ENCODE measurements at regions not wholly inside any gene's neighbourhood (a gene's known extent, or its start where the extent isn't known, plus 50 kb on each side); places are given as distances from the start of the nearest gene placed in this dataset.

DNA sequence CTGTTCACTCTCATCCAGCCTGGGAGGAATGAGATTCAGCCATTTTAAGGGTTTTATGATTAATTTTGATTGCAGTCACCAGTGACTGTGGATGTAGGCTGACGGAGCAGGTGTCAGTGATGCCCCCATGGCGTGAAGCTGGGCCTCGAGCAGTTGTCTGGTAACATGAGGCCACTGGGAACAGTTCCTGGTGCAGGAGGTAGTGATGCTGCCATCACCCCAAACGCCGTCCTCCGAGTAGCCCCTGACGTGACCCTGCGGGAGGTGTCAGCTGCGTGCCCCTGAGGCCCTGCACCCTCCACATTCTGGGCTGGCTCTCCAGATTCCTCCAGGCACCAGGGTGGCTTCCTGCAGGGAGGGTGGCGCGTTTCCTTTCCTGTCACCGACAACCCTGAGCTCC lies 277.2 kb downstream of the TEX29 start:
- H3K36me3 ChIP-seq = no peaks in the 10 kb centered on the region
- no peaks in the 10 kb centered on the region for H3K9me3 ChIP-seq

GRCh38 chr13:111598747-111599146 lies 278.3 kb downstream of the TEX29 start:
- H3K36me3 ChIP-seq = no peaks in the 10 kb centered on the region
- no peak for DNase-seq
- no peak overlapping the region for H3K27ac ChIP-seq
- 64 to 83% (median 75%) methylated on average over 7 of the region's 7 CpGs for WGBS, 5 donors
- no peaks in the 10 kb centered on the region for H3K9me3 ChIP-seq
- H3K4me1 ChIP-seq = no peaks in the 10 kb centered on the region
- H3K27me3 ChIP-seq = peaks cover 0 to 8% (median 0%) of the 10 kb centered on the region in 3 donors
- H3K4me3 ChIP-seq = no peak overlapping the region
- intact Hi-C loops (cut with DNase I; ENCODE audit: low total_unique reads) = no loop called here
- TF ChIP-seq POLR2A (IDR thresholded peaks at IDR 0.05) = no peak
- TF ChIP-seq POLR2AphosphoS5 (IDR thresholded peaks at IDR 0.05) = no peak
- no peak for TF ChIP-seq EP300 (IDR thresholded peaks at IDR 0.05)
- TF ChIP-seq CTCF (IDR thresholded peaks at IDR 0.05) = no peak

More for the DNA sequence above, 277.2 kb downstream of the TEX29 start:
- Histone ChIP-seq H3K27me3 (peaks cover 0 to 8% (median 0%) of the 10 kb centered on the region in 3 donors), H3K4me3 (no peak overlapping the region), H3K4me1 (no peaks in the 10 kb centered on the region), H3K27ac (no peak overlapping the region)
- WGBS, 5 donors = 76 to 91% (median 88%) methylated on average over 11 to 12 of the region's 12 CpGs
- intact Hi-C loops (cut with DNase I; ENCODE audit: low total_unique reads) = no loop called here
- no peak for DNase-seq
- TF ChIP-seq CTCF (IDR thresholded peaks at IDR 0.05) = no peak
- TF ChIP-seq POLR2AphosphoS5 (IDR thresholded peaks at IDR 0.05) = no peak
- TF ChIP-seq POLR2A (IDR thresholded peaks at IDR 0.05) = no peak
- TF ChIP-seq EP300 (IDR thresholded peaks at IDR 0.05) = no peak

DNA sequence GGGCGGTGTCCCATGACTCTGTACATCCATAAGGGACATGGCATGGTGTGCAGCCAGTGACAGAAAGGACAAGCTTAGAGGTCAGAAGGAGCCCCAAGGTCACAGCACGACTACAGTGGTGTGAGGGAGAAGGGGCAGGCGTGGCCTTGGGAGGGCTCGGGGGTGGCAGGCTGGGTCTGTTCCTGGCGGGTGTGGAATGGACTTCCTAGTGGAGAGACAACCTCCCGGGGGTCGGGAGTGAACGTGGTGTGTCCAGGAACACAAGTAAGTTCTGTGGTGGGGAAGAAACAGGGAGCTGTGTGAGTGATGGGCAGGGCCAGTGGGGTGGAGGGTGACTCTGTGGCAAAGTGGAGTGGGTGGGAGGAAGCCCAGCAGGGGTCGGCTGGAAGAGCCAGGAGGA lies 279.3 kb downstream of the TEX29 start:
- H3K9me3 ChIP-seq = no peaks in the 10 kb centered on the region
- H3K27ac ChIP-seq = no peak overlapping the region
- 74 to 84% (median 77%) methylated on average over 9 of the region's 9 CpGs for WGBS, 5 donors
- no peaks in the 10 kb centered on the region for H3K4me1 ChIP-seq
- H3K4me3 ChIP-seq = no peak overlapping the region
- TF ChIP-seq POLR2A (IDR thresholded peaks at IDR 0.05) (no peak), POLR2AphosphoS5 (IDR thresholded peaks at IDR 0.05) (no peak), CTCF (IDR thresholded peaks at IDR 0.05) (no peak), EP300 (IDR thresholded peaks at IDR 0.05) (no peak)
- intact Hi-C loops (cut with DNase I; ENCODE audit: low total_unique reads) = no loop called here
- no peaks in the 10 kb centered on the region for H3K36me3 ChIP-seq
- H3K27me3 ChIP-seq = peaks cover 0 to 8% (median 0%) of the 10 kb centered on the region in 3 donors
- DNase-seq = no peak

GRCh38 chr13:111602874-111603273 lies 282.4 kb downstream of the TEX29 start:
- no peak for DNase-seq
- Histone ChIP-seq H3K36me3 (no peaks in the 10 kb centered on the region), H3K4me1 (no peaks in the 10 kb centered on the region), H3K27ac (no peak overlapping the region), H3K4me3 (no peak overlapping the region), H3K27me3 (peaks cover 0 to 16% (median 0%) of the 10 kb centered on the region in 3 donors), H3K9me3 (no peaks in the 10 kb centered on the region)
- no peak for TF ChIP-seq POLR2AphosphoS5 (IDR thresholded peaks at IDR 0.05)
- no peak for TF ChIP-seq EP300 (IDR thresholded peaks at IDR 0.05)
- no peak for TF ChIP-seq POLR2A (IDR thresholded peaks at IDR 0.05)
- intact Hi-C loops (cut with DNase I; ENCODE audit: low total_unique reads) = no loop called here
- 94 to 98% (median 97%) methylated on average over 21 of the region's 21 CpGs for WGBS, 5 donors

- Histone ChIP-seq H3K27me3 (peaks cover 0 to 17% (median 0%) of the 10 kb centered on the region in 3 donors), H3K4me1 (no peaks in the 10 kb centered on the region), H3K9me3 (no peaks in the 10 kb centered on the region), H3K36me3 (no peaks in the 10 kb centered on the region), H3K4me3 (no peak overlapping the region), H3K27ac (no peak overlapping the region)
- intact Hi-C loops (cut with DNase I; ENCODE audit: low total_unique reads) = no loop called here
- DNase-seq = no peak
- 76 to 92% (median 82%) methylated on average over 14 of the region's 14 CpGs for WGBS, 5 donors
- no peak for TF ChIP-seq POLR2AphosphoS5 (IDR thresholded peaks at IDR 0.05)
- TF ChIP-seq EP300 (IDR thresholded peaks at IDR 0.05) = no peak
- no peak for TF ChIP-seq CTCF (IDR thresholded peaks at IDR 0.05)
- TF ChIP-seq POLR2A (IDR thresholded peaks at IDR 0.05) = no peak
Observed at GRCh38 chr13:111604097-111604496, 283.7 kb downstream of the TEX29 start.

Data from stomach (tissue), 8 donors.